Endodermal cell (in vitro differentiated cells): ENCODE measurements at regions not wholly inside any gene's neighbourhood (a gene's known extent, or its start where the extent isn't known, plus 50 kb on each side); places are given as distances from the start of the nearest gene placed in this dataset.

ENCODE experiments used
- DNase-seq: peaks from one replicate; pipeline ENCODE4 v3.0.0-alpha.2; 2017
- H3K27ac ChIP-seq: 2 replicates; pipeline ENCODE4 v1.5.1; 2013; ENCODE audit warnings: mild to moderate bottlenecking, low read depth, low read length, moderate library complexity
- H3K27me3 ChIP-seq: 2 replicates; pipeline ENCODE4 v1.6.1; 2013; ENCODE audit warnings: mild to moderate bottlenecking, low read length, moderate library complexity; ENCODE audit not compliant: insufficient read depth, control insufficient read depth, poor library complexity, severe bottlenecking
- H3K36me3 ChIP-seq: 2 replicates; pipeline ENCODE4 v1.7.0; 2013; ENCODE audit warnings: mild to moderate bottlenecking, low read length, moderate library complexity; ENCODE audit not compliant: control insufficient read depth, insufficient read depth
- H3K4me1 ChIP-seq: one replicate; pipeline ENCODE4 v1.7.0; 2013; ENCODE audit warnings: low read length; ENCODE audit not compliant: control insufficient read depth, insufficient read depth
- H3K4me3 ChIP-seq: 2 replicates; pipeline ENCODE4 v1.5.1; 2013; ENCODE audit warnings: mild to moderate bottlenecking, low read length, moderate library complexity
- H3K9ac ChIP-seq: 2 replicates; pipeline ENCODE4 v1.6.1; 2013; ENCODE audit warnings: mild to moderate bottlenecking, low read length, moderate library complexity; ENCODE audit not compliant: poor library complexity, severe bottlenecking; ENCODE audit errors: extremely low read depth
- H3K9me3 ChIP-seq: 2 replicates; pipeline ENCODE4 v1.6.1; 2013; ENCODE audit warnings: mild to moderate bottlenecking, low read length, moderate library complexity; ENCODE audit not compliant: control insufficient read depth
- H3K27ac Mint-ChIP-seq: 2 replicates; pipeline ENCODE4 v1.8.0; 2020; ENCODE audit warnings: mixed read lengths
- H3K27me3 Mint-ChIP-seq: 2 replicates; pipeline ENCODE4 v1.8.0; 2021; ENCODE audit warnings: mild to moderate bottlenecking, mixed read lengths; ENCODE audit not compliant: insufficient read depth
- H3K36me3 Mint-ChIP-seq: 2 replicates; pipeline ENCODE4 v1.8.0; 2020; ENCODE audit warnings: low read depth, mixed read lengths
- H3K4me1 Mint-ChIP-seq: 2 replicates; pipeline ENCODE4 v1.8.0; 2020; ENCODE audit warnings: mixed read lengths
- H3K4me3 Mint-ChIP-seq: 2 replicates; pipeline ENCODE4 v1.8.0; 2020; ENCODE audit warnings: mild to moderate bottlenecking, moderate library complexity, mixed read lengths
- H3K9me3 Mint-ChIP-seq: 2 replicates; pipeline ENCODE4 v1.8.0; 2020; ENCODE audit warnings: mild to moderate bottlenecking, mixed read lengths
- CTCF ChIP-seq: fragments of 200-600 bp; sonication (generic); conservative IDR thresholded peaks from 2 replicates; pipeline ENCODE4 v1.5.0; 2021; ENCODE audit warnings: antibody characterized with exemption, mild to moderate bottlenecking
- WGBS, 2 experiments: methylation state at CpG; one replicate each; pipeline versions ENCODE4 v1.1.5 to v1.1.7; 2013; ENCODE audit warnings: missing lambda C conversion rate in 2 of 2, mixed read lengths in 1 of 2; ENCODE audit not compliant: insufficient coverage in 1 of 2, insufficient read length in 1 of 2; 5-methylcytosine and 5-hydroxymethylcytosine counted together

GRCh38 chr2:208879666-208880065 lies 473.1 kb downstream of the PTH2R start:
- Mint-ChIP-seq H3K27ac (no peak overlapping the region), H3K36me3 (no peaks in the 10 kb centered on the region), H3K4me3 (no peak overlapping the region), H3K4me1 (peaks cover 10% of the 10 kb centered on the region), H3K9me3 (peaks cover 6% of the 10 kb centered on the region), H3K27me3 (no peaks in the 10 kb centered on the region)
- no peaks in the 10 kb centered on the region for H3K36me3 ChIP-seq
- peaks cover 10% of the 10 kb centered on the region for H3K9me3 ChIP-seq
- peaks cover 4% of the 10 kb centered on the region for H3K27me3 ChIP-seq
- DNase-seq, result no peak
- H3K4me3 ChIP-seq, result no peak overlapping the region
- H3K4me1 ChIP-seq, result peaks cover 3% of the 10 kb centered on the region
- WGBS, 2 experiments, result 94% methylated on average over 3 of the region's 3 CpGs
- H3K9ac ChIP-seq, result no peak overlapping the region
- no peak overlapping the region for H3K27ac ChIP-seq
- TF ChIP-seq CTCF, result no peak

- Histone ChIP-seq H3K9me3 (peaks cover 10% of the 10 kb centered on the region), H3K4me3 (no peak overlapping the region), H3K4me1 (peaks cover 3% of the 10 kb centered on the region), H3K27me3 (no peaks in the 10 kb centered on the region), H3K27ac (no peak overlapping the region), H3K9ac (no peak overlapping the region), H3K36me3 (no peaks in the 10 kb centered on the region)
- Mint-ChIP-seq H3K27ac (no peak overlapping the region), H3K9me3 (peaks cover 6% of the 10 kb centered on the region), H3K27me3 (no peaks in the 10 kb centered on the region), H3K4me3 (no peak overlapping the region), H3K36me3 (no peaks in the 10 kb centered on the region), H3K4me1 (peaks cover 10% of the 10 kb centered on the region)
- DNase-seq, result no peak
- WGBS, 2 experiments, result 94 to 100% methylated on average over 3 to 4 of the region's 4 CpGs
- no peak for TF ChIP-seq CTCF
These were observed 473.6 kb downstream of the PTH2R start for GRCh38 chr2:208880171-208880570.

GRCh38 chr2:208890486-208890885 lies 483.9 kb downstream of the PTH2R start:
- Histone ChIP-seq H3K9me3 (no peaks in the 10 kb centered on the region), H3K9ac (no peak overlapping the region), H3K4me1 (no peaks in the 10 kb centered on the region), H3K27ac (no peak overlapping the region), H3K36me3 (no peaks in the 10 kb centered on the region), H3K27me3 (no peaks in the 10 kb centered on the region), H3K4me3 (no peak overlapping the region)
- DNase-seq, result no peak
- Mint-ChIP-seq H3K27ac (no peak overlapping the region), H3K27me3 (no peaks in the 10 kb centered on the region), H3K4me1 (peaks cover 21% of the 10 kb centered on the region), H3K36me3 (no peaks in the 10 kb centered on the region), H3K4me3 (no peak overlapping the region), H3K9me3 (peaks cover 22% of the 10 kb centered on the region)
- no peak for TF ChIP-seq CTCF
- 91 to 100% methylated on average over 1 to 2 of the region's 2 CpGs for WGBS, 2 experiments
